ENCODE measurements at regions not wholly inside any gene's neighbourhood (a gene's known extent, or its start where the extent isn't known, plus 50 kb on each side); places are given as distances from the start of the nearest gene placed in this dataset.

- no TSS peak for BruUV-seq (replicated peaks)
- ChIA-PET CTCF (no interaction called here), RAD21 (ENCODE audit: low non-redundant PET in 1 of 2, low total read pairs in 2 of 2, uncharacterized antibody in 2 of 2, unreplicated experiment in 2 of 2) (no interaction called here), POLR2A (no interaction called here)
- Histone ChIP-seq H3K4me3 (replicated peaks in 1 of 2; ENCODE audit: low read depth in 1 of 2, low read length in 2 of 2) (no peak overlapping the region), H3K4me1 (ENCODE audit: control insufficient read depth in 1 of 2, insufficient read depth in 2 of 2, low read length in 2 of 2) (no peaks in the 10 kb centered on the region), H3K9me2 (ENCODE audit: insufficient read depth) (no peaks in the 10 kb centered on the region), H3K79me2 (ENCODE audit: insufficient read depth, low read length) (no peaks in the 10 kb centered on the region), H4K20me1 (ENCODE audit: insufficient read depth) (no peaks in the 10 kb centered on the region), H3K27me3 (ENCODE audit: insufficient read depth, low read length) (no peaks in the 10 kb centered on the region), H3K27ac (ENCODE audit: low read depth, low read length) (no peak overlapping the region), H3K4me2 (ENCODE audit: low read length) (no peak overlapping the region), H3K9me3 (ENCODE audit: control insufficient read depth in 1 of 2, insufficient read depth in 1 of 2, low read depth in 1 of 2, low read length in 2 of 2) (no peaks in the 10 kb centered on the region), H3K36me3 (ENCODE audit: control insufficient read depth in 1 of 2, insufficient read depth in 2 of 2, low read length in 2 of 2) (no peaks in the 10 kb centered on the region), H2AFZ (ENCODE audit: low read depth, low read length, poor library complexity, severe bottlenecking) (no peak overlapping the region), H3K9ac (ENCODE audit: low read length) (no peak overlapping the region)
- intact Hi-C loops (cut with micrococcal nuclease) = no loop called here
- ATAC-seq (no peak), DNase-seq (ENCODE audit: low read depth, low spot score) (no peak)
- no peak for TF ChIP-seq SP1 (IDR thresholded peaks at IDR 0.05; ENCODE audit: low read depth)
- TF ChIP-seq ZFX (IDR thresholded peaks at IDR 0.05) = no peak
- no peak for TF ChIP-seq ELF1 (IDR thresholded peaks at IDR 0.05; ENCODE audit: borderline replicate concordance, low read depth)
- no peak for TF ChIP-seq ZBTB33 (IDR thresholded peaks at IDR 0.05; ENCODE audit: extremely low read depth, insufficient replicate concordance, low read length)
- TF ChIP-seq SRF (IDR thresholded peaks at IDR 0.05; ENCODE audit: low read depth) = no peak
- no peak for TF ChIP-seq TCF7L2 (IDR thresholded peaks at IDR 0.05; ENCODE audit: borderline replicate concordance, extremely low read depth, insufficient read depth, insufficient read length)
- TF ChIP-seq, protein P1, sequence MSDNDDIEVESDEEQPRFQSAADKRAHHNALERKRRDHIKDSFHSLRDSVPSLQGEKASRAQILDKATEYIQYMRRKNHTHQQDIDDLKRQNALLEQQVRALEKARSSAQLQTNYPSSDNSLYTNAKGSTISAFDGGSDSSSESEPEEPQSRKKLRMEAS (IDR thresholded peaks at IDR 0.05) = no peak
- TF ChIP-seq, protein P2, sequence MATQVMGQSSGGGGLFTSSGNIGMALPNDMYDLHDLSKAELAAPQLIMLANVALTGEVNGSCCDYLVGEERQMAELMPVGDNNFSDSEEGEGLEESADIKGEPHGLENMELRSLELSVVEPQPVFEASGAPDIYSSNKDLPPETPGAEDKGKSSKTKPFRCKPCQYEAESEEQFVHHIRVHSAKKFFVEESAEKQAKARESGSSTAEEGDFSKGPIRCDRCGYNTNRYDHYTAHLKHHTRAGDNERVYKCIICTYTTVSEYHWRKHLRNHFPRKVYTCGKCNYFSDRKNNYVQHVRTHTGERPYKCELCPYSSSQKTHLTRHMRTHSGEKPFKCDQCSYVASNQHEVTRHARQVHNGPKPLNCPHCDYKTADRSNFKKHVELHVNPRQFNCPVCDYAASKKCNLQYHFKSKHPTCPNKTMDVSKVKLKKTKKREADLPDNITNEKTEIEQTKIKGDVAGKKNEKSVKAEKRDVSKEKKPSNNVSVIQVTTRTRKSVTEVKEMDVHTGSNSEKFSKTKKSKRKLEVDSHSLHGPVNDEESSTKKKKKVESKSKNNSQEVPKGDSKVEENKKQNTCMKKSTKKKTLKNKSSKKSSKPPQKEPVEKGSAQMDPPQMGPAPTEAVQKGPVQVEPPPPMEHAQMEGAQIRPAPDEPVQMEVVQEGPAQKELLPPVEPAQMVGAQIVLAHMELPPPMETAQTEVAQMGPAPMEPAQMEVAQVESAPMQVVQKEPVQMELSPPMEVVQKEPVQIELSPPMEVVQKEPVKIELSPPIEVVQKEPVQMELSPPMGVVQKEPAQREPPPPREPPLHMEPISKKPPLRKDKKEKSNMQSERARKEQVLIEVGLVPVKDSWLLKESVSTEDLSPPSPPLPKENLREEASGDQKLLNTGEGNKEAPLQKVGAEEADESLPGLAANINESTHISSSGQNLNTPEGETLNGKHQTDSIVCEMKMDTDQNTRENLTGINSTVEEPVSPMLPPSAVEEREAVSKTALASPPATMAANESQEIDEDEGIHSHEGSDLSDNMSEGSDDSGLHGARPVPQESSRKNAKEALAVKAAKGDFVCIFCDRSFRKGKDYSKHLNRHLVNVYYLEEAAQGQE (IDR thresholded peaks at IDR 0.05; ENCODE audit: low read depth) = no peak
- no peak for TF ChIP-seq ZNF274 (IDR thresholded peaks at IDR 0.05; ENCODE audit: low read depth, low read length)
- no peak for TF ChIP-seq EZH2phosphoT487 (IDR thresholded peaks at IDR 0.05; ENCODE audit: borderline replicate concordance)
- no peak for TF ChIP-seq POLR2A (IDR thresholded peaks at IDR 0.05; ENCODE audit: borderline replicate concordance, extremely low read depth, insufficient read depth, insufficient read length)
- no peak for TF ChIP-seq YY1 (IDR thresholded peaks at IDR 0.05; ENCODE audit: extremely low read depth, insufficient replicate concordance, low read depth, low read length)
- TF ChIP-seq JUND (IDR thresholded peaks at IDR 0.05) = no peak
- TF ChIP-seq EZH2 (IDR thresholded peaks at IDR 0.05) = no peak
- TF ChIP-seq RAD21 (IDR thresholded peaks at IDR 0.05; ENCODE audit: low read depth) = no peak
- TF ChIP-seq ATF3 (IDR thresholded peaks at IDR 0.05) = no peak
- no peak for TF ChIP-seq CBX3 (IDR thresholded peaks at IDR 0.05; ENCODE audit: low read depth)
- no peak for TF ChIP-seq SIN3A (IDR thresholded peaks at IDR 0.05; ENCODE audit: low read depth)
Observed at GRCh38 chr6:96345501-96345900, 176.1 kb upstream of the UFL1 start.
